Coronary artery (tissue), 2 donors: ENCODE measurements at regions not wholly inside any gene's neighbourhood (a gene's known extent, or its start where the extent isn't known, plus 50 kb on each side); places are given as distances from the start of the nearest gene placed in this dataset.

Experiments
- DNase-seq: peaks from one replicate; pipeline ENCODE4 v3.0.0-alpha.2; 2017; ENCODE audit warnings: low spot score
- H3K27ac ChIP-seq, 2 donors: fragments of 200-600 bp; sonication (generic); one replicate each; pipeline ENCODE4 v1.5.1; 2016 to 2019
- H3K4me3 ChIP-seq: fragments of 200-600 bp; sonication (generic); 2 replicates; pipeline ENCODE4 v1.5.1; 2016; ENCODE audit warnings: mild to moderate bottlenecking, moderate library complexity
- TF ChIP-seq, protein P1 (sequence below): fragments of 200-600 bp; sonication (generic); IDR thresholded peaks from one replicate; pipeline ENCODE4 v1.5.1; 2019; ENCODE audit warnings: antibody characterized with exemption

DNA sequence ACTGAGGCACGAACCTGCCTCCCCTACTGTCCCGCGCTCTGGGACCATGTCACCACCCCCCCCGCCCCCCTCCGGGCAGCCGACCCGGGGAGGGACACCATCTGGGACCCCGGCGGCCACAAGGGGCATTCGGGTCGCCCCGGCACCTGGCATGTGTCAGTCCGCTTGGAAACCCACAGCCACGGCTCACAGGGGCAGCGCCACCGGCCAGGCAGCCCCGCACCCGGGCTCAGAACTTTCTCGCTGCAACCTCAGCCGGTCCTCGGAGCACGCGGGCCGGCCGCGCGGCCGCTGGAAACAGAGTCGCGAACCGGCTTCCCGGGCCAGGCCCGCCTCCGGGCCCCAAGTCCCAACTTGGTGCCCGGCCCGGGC, 159.9 kb upstream of the GRK3 start:
- peak overlapping the region; percentile 100 for H3K4me3 ChIP-seq
- TF ChIP-seq, protein P1, sequence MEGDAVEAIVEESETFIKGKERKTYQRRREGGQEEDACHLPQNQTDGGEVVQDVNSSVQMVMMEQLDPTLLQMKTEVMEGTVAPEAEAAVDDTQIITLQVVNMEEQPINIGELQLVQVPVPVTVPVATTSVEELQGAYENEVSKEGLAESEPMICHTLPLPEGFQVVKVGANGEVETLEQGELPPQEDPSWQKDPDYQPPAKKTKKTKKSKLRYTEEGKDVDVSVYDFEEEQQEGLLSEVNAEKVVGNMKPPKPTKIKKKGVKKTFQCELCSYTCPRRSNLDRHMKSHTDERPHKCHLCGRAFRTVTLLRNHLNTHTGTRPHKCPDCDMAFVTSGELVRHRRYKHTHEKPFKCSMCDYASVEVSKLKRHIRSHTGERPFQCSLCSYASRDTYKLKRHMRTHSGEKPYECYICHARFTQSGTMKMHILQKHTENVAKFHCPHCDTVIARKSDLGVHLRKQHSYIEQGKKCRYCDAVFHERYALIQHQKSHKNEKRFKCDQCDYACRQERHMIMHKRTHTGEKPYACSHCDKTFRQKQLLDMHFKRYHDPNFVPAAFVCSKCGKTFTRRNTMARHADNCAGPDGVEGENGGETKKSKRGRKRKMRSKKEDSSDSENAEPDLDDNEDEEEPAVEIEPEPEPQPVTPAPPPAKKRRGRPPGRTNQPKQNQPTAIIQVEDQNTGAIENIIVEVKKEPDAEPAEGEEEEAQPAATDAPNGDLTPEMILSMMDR: no peak
- no peak for DNase-seq
- H3K27ac ChIP-seq: peak overlapping the region; percentile 81 to 97

DNA sequence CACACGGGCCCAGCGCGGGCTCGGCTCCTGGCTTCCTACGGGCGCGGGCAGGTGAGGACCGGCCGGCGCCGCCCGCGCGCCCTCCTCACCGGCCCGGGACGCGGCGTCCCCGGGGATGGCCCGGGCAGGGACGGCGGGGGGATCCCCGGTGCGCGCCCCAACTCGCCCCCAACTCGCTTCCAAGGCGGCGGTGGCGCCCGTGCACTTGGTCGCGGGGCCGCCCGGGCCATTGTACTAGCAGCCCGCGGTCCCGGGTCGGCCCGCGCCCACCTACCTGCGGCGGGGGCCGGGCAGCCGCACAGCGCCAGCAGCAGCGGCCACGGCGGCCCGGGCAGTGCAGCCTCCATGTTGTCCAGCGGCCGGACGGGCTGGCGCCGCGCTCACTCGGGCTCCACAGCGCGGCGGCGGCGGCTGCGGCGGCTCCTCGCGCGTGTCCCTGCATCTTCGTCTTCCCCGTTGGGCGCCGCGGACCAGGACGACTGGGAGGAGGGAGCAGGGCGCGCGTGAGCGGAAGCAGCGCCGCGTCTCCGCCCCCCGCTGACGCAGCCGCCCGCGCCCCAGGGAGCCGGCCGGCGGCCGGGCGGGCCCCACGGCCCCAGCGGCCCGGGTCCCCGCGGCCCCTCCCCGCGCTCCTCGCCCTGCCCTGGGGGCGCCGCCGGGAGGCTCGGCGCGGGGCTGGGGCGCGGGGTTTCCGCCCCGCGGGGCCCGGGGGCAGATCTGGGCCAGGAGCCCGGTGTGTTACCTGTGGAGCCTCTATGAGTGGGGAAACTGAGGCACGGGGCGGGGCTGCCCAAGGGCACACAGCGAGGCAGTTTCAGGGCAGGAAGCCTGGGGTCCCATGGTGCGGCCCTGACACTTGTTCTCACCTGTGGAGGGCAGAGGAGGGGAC, 159.3 kb upstream of the GRK3 start:
- Histone ChIP-seq H3K27ac (peak overlapping the region; percentile 81 to 97), H3K4me3 (peak overlapping the region; percentile 100)
- no peak for DNase-seq
- TF ChIP-seq, protein P1: no peak

DNA sequence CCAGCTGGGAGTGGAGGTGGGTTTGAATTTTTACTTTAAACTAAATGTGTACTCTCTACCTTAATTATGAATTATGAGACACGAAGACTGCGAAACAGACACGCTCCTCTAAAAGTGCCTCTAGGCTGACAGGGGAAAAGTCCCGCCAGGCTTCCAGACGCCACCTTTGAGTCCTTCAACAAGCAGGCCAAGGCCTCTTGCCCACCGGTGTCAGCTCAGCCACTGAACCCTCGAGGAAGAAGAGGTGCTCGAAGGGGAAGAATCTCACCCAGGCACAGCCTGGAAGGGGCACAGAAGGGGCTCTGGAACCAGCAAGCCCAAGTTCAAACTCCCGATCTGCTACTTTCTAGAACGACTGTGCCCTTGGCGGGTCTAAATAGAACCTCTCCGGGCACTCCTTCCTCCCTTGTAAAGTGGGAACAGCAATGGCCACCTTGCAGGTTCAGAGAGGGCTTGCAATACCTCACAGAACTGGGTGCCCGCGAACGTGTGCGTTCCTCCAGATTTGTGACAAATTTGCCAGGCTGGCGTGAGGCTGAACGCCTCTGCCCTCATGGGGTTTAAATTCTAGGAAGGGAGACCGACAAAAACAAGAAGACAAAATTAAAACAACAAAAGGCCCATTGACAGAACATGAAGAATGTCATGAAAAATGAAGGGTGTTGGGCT, 158.5 kb upstream of the GRK3 start:
- Histone ChIP-seq H3K27ac (peak overlapping the region; percentile 81 to 97), H3K4me3 (peak overlapping the region; percentile 100)
- no peak for DNase-seq
- TF ChIP-seq, protein P1: no peak

DNA sequence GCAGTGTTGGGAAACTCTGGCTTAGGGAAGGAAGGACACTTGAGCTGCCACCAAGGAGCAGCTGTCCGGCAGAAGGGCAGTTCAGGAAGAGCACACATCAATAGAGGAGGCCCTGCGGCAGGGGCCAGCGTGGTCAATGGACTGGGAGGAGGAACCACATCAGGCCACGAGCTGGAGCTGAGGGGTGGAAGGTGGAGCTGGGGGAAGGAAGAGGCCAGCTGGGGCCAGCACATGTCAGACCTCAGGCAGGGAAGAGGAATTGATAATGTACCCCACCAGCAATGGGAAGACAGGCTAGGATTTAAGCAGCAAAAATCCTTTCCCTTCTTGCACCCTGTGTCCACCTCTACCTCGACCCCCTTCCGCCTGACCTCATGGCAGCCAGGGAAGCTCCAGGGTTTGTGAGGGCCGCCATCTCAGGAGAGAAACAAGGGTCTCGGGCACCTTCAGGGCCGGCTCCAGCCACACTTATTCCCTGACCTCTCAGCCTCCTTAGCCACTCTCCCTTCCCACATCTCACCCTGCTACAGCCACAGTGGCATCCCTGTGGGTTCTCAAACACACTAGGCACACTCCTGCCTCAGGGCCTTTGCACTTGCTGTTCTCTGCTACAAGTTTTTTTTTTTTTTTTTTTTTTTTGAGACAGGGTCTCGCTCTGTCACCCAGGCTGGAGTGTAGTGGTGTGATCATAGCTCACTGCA, 157.8 kb upstream of the GRK3 start:
- H3K27ac ChIP-seq: no peak overlapping the region
- no peak for DNase-seq
- TF ChIP-seq, protein P1: no peak
- H3K4me3 ChIP-seq: no peak overlapping the region

DNA sequence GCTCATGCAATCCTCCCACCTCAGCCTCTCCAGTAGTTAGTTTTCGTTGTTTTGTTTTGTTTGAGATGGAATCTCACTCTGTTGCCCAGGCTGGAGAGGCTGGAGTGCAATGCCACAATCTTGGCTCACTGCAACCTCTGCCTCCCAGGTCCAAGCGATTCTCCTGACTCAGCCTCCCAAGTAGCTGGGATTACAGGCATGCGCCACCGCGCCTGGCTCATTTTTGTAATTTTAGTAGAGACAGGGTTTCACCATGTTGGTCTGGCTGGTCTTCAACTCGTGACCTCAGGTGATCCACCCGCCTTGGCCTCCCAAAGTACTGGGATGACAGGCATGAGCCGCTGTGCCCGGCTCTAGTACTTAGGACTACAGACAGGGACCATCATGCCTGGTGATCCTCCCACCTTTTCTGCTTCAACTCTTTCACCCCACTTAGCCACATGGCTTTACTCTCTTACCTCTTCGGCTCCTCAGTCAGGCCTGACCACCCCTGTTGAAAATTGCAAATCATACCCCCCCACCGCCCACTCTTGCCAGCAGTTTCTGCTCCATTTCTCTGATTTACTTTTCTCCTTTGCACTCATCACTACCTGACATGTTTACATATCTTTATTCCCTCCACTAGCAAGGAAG, 157.1 kb upstream of the GRK3 start:
- Histone ChIP-seq H3K27ac (no peak overlapping the region), H3K4me3 (no peak overlapping the region)
- TF ChIP-seq, protein P1: no peak
- no peak for DNase-seq

DNA sequence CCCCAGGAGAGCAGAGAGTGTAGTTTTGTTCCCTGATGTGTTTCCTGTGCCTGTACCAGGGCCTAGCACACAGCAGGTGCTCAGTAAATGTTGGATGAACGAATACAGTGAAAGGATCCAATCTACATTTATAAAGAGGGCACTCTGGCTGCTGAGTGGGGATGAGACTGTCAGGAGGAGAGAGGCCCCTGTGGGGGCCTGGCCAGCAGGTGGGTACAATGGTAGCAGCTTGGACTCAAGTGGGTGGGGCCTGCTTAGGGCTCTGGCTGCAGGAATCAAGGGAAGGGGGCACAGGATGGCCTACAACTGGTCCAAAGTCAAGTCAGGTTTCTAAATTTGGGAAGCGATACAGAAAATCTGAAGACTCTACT, 156.6 kb upstream of the GRK3 start:
- TF ChIP-seq, protein P1: no peak
- H3K4me3 ChIP-seq: no peak overlapping the region
- no peak for DNase-seq
- no peak overlapping the region for H3K27ac ChIP-seq
